SK-N-SH treated with all-trans-retinoic acid at 6 μM for 48 hours (cell line): ENCODE measurements at regions not wholly inside any gene's neighbourhood (a gene's known extent, or its start where the extent isn't known, plus 50 kb on each side); places are given as distances from the start of the nearest gene placed in this dataset.

Experiments used
- ATAC-seq: fragments of 200-7000 bp; cut with Tn5 transposase; 3 replicates; pipeline ENCODE4 v1.9.1; 2020; ENCODE audit warnings: mild to moderate bottlenecking, moderate library complexity
- ARNTL ChIP-seq: fragments of 450-650 bp; formaldehyde crosslinking; IDR thresholded peaks from 2 replicates; pipeline ENCODE4 v1.5.0; 2020; ENCODE audit warnings: low read depth, mild to moderate bottlenecking, moderate library complexity, borderline replicate concordance
- BACH2 ChIP-seq: fragments of 250-450 bp; sonication (Bioruptor Pico); IDR thresholded peaks from 2 replicates; pipeline ENCODE4 v1.9.0; 2021; ENCODE audit warnings: mild to moderate bottlenecking, borderline replicate concordance
- CREB5 ChIP-seq: fragments of 250-450 bp; sonication (Bioruptor Pico); IDR thresholded peaks from 2 replicates; pipeline ENCODE4 v1.5.1; 2020; ENCODE audit warnings: low read depth, mild to moderate bottlenecking, moderate library complexity
- CSDC2 ChIP-seq: fragments of 250-450 bp; sonication (Bioruptor Pico); IDR thresholded peaks from 2 replicates; pipeline ENCODE4 v1.5.0; 2020; ENCODE audit warnings: mild to moderate bottlenecking, moderate library complexity
- ESRRG ChIP-seq: fragments of 250-450 bp; sonication (Bioruptor Pico); IDR thresholded peaks from 2 replicates; pipeline ENCODE4 v1.6.1; 2021; ENCODE audit warnings: mild to moderate bottlenecking
- GLIS3 ChIP-seq: fragments of 250-450 bp; sonication (Bioruptor Pico); IDR thresholded peaks from 2 replicates; pipeline ENCODE4 v1.5.0; 2020; ENCODE audit warnings: mild to moderate bottlenecking, moderate library complexity
- ISL1 ChIP-seq: fragments of 250-450 bp; sonication (Bioruptor Pico); IDR thresholded peaks from 2 replicates; pipeline ENCODE4 v2.1.2; 2022; ENCODE audit warnings: mild to moderate bottlenecking, moderate library complexity
- POU6F1 ChIP-seq: fragments of 250-450 bp; sonication (Bioruptor Pico); IDR thresholded peaks from 2 replicates; pipeline ENCODE4 v1.8.0; 2021; ENCODE audit warnings: low read depth, mild to moderate bottlenecking, moderate library complexity, borderline replicate concordance
- PPARA ChIP-seq: fragments of 250-450 bp; sonication (Bioruptor Pico); IDR thresholded peaks from 2 replicates; pipeline ENCODE4 v1.5.0; 2020; ENCODE audit warnings: mild to moderate bottlenecking, borderline replicate concordance
- SNAI2 ChIP-seq: fragments of 250-450 bp; sonication (Bioruptor Pico); IDR thresholded peaks from 2 replicates; pipeline ENCODE4 v1.5.0; 2020; ENCODE audit warnings: mild to moderate bottlenecking, moderate library complexity
- TCF4 ChIP-seq: fragments of 250-450 bp; sonication (Bioruptor Pico); IDR thresholded peaks from 2 replicates; pipeline ENCODE4 v1.8.0; 2021; ENCODE audit warnings: mild to moderate bottlenecking, moderate library complexity, borderline replicate concordance
- TOX ChIP-seq: fragments of 250-450 bp; sonication (Bioruptor Pico); IDR thresholded peaks from 2 replicates; pipeline ENCODE4 v1.8.0; 2021; ENCODE audit warnings: mild to moderate bottlenecking, moderate library complexity, borderline replicate concordance
- TSHZ2 ChIP-seq: fragments of 250-450 bp; sonication (Bioruptor Pico); IDR thresholded peaks from 2 replicates; pipeline ENCODE4 v1.5.0; 2020; ENCODE audit warnings: mild to moderate bottlenecking, moderate library complexity
- ZFP3 ChIP-seq: fragments of 250-450 bp; sonication (Bioruptor Pico); IDR thresholded peaks from 2 replicates; pipeline ENCODE4 v1.5.0; 2020; ENCODE audit warnings: mild to moderate bottlenecking, moderate library complexity
- ZFP30 ChIP-seq: fragments of 450-650 bp; formaldehyde crosslinking; IDR thresholded peaks from 2 replicates; pipeline ENCODE4 v1.5.0; 2022; ENCODE audit warnings: mild to moderate bottlenecking, moderate library complexity
- ZNF565 ChIP-seq: fragments of 450-650 bp; formaldehyde crosslinking; conservative IDR thresholded peaks from 2 replicates; pipeline ENCODE4 v1.5.0; 2020; ENCODE audit warnings: low read depth, mild to moderate bottlenecking, moderate library complexity
- ZNF70 ChIP-seq: fragments of 450-650 bp; formaldehyde crosslinking; IDR thresholded peaks from 2 replicates; pipeline ENCODE4 v1.5.0; 2020; ENCODE audit warnings: mild to moderate bottlenecking, moderate library complexity
- ZNF8 ChIP-seq: fragments of 450-650 bp; formaldehyde crosslinking; IDR thresholded peaks from 2 replicates; pipeline ENCODE4 v1.5.0; 2020; ENCODE audit warnings: mild to moderate bottlenecking, moderate library complexity
- TF ChIP-seq, protein P1 (sequence below): fragments of 250-450 bp; sonication (Bioruptor Pico); IDR thresholded peaks from 2 replicates; pipeline ENCODE4 v1.8.0; 2020; ENCODE audit warnings: mild to moderate bottlenecking, moderate library complexity, borderline replicate concordance
- TF ChIP-seq, protein P2 (sequence below): fragments of 250-450 bp; sonication (Bioruptor Pico); IDR thresholded peaks from 2 replicates; pipeline ENCODE4 v1.5.1; 2021; ENCODE audit warnings: mild to moderate bottlenecking, moderate library complexity

DNA sequence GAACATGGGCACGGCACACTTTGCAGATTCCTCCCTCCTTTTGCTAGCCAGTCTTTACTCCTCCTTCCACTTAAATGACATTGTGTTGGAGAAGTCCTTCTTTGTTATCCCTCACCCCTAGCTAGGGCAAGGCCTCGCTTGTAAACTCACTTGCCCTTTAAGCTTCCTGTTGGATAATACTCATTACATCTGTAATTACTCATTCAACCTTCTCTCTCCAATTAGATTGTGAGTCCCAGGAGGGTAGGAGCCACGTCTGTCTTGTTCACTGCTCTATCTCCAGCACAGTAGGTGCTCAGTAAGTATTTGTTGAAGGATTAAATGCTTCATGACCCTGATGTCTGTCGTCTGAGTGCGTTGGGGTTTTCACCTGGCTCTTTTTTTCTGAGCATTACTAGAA is 98.7 kb upstream of the USP24 start:
- no peak for ATAC-seq
- TF ChIP-seq ZNF70 (CRISPR knock-in tag), result no peak
- no peak for TF ChIP-seq ARNTL (CRISPR knock-in tag)
- TF ChIP-seq, protein P1, sequence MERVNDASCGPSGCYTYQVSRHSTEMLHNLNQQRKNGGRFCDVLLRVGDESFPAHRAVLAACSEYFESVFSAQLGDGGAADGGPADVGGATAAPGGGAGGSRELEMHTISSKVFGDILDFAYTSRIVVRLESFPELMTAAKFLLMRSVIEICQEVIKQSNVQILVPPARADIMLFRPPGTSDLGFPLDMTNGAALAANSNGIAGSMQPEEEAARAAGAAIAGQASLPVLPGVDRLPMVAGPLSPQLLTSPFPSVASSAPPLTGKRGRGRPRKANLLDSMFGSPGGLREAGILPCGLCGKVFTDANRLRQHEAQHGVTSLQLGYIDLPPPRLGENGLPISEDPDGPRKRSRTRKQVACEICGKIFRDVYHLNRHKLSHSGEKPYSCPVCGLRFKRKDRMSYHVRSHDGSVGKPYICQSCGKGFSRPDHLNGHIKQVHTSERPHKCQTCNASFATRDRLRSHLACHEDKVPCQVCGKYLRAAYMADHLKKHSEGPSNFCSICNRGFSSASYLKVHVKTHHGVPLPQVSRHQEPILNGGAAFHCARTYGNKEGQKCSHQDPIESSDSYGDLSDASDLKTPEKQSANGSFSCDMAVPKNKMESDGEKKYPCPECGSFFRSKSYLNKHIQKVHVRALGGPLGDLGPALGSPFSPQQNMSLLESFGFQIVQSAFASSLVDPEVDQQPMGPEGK, result no peak
- TF ChIP-seq ZFP30 (CRISPR knock-in tag), result no peak
- TF ChIP-seq POU6F1, result no peak
- no peak for TF ChIP-seq ZNF565 (CRISPR knock-in tag)
- no peak for TF ChIP-seq ZNF8 (CRISPR knock-in tag)
- no peak for TF ChIP-seq CREB5 (CRISPR knock-in tag)
- TF ChIP-seq GLIS3 (CRISPR knock-in tag), result no peak
- no peak for TF ChIP-seq ZFP3 (CRISPR knock-in tag)
- TF ChIP-seq TOX (CRISPR knock-in tag), result no peak
- no peak for TF ChIP-seq PPARA (CRISPR knock-in tag)
- TF ChIP-seq ESRRG (CRISPR knock-in tag), result no peak
- no peak for TF ChIP-seq BACH2

GRCh38 chr1:55311979-55312378 is 96.8 kb upstream of the USP24 start:
- no peak for ATAC-seq
- no peak for TF ChIP-seq TCF4
- TF ChIP-seq PPARA (CRISPR knock-in tag), result no peak
- no peak for TF ChIP-seq SNAI2 (CRISPR knock-in tag)
- no peak for TF ChIP-seq CSDC2 (CRISPR knock-in tag)
- TF ChIP-seq, all 23 proteins: peak for 0

DNA sequence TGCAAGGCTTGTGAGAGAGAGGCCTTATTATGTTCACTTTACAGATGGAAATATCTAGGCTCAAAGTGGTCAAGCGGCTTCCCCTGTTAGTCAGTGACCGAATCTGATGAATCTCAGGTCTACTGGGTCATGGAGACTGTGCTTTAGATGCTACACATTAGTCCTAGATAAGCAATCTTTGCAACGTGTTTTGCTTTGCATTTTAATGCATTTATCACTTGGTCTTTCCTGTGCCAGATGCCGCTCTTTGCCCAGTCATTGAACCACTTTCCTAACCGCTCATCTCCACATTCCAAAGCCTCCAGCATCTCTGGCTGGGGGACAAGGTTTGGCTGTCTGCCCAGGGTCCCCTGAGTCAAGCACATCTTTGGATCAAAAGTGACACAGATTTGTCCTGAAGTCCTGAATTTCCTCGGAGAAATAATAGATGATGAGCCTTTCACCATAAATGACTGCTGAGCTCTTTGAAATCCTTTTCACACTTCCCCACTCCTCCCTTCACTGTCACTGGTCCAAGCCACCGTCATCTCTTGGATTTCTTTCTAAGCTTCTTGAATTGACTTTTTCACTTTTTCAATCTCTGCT is 96.0 kb upstream of the USP24 start:
- ATAC-seq, result peak; percentile 66
- TF ChIP-seq ZNF565 (CRISPR knock-in tag) (no peak), ZFP30 (CRISPR knock-in tag) (peak; percentile 66; the same call in 1 of the 2 replicates), ISL1 (peak; percentile 72), TCF4 (peak; percentile 73; the same call in 1 of the 2 replicates)
- TF ChIP-seq, protein P2, sequence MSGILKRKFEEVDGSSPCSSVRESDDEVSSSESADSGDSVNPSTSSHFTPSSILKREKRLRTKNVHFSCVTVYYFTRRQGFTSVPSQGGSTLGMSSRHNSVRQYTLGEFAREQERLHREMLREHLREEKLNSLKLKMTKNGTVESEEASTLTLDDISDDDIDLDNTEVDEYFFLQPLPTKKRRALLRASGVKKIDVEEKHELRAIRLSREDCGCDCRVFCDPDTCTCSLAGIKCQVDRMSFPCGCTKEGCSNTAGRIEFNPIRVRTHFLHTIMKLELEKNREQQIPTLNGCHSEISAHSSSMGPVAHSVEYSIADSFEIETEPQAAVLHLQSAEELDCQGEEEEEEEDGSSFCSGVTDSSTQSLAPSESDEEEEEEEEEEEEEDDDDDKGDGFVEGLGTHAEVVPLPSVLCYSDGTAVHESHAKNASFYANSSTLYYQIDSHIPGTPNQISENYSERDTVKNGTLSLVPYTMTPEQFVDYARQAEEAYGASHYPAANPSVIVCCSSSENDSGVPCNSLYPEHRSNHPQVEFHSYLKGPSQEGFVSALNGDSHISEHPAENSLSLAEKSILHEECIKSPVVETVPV (CRISPR knock-in tag), result no peak

DNA sequence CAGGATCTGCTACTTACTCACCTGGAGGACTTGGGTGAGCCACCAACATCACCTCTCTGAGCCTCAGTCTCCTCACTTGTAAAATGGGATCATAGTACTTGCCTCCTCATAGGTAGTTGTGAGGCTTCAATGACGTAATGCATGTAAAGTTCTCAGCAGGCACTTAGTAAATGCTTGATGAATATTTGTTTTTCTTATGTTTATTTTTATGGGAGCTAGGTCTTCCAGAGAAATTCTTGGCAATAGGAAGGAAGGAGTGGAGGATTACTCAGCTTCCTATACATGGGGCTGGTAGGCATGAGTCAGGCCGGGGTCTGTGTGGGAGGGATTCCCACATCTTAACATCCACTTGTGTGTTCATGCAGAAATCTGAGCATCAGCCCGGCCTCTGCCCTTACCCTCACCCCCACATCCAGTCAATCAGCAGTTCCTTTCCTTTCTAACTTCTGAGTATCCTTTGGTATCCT is 95.4 kb upstream of the USP24 start:
- ATAC-seq, result peak; percentile 97
- TF ChIP-seq ISL1, result peak; percentile 20
- no peak for TF ChIP-seq TCF4
- no peak for TF ChIP-seq TOX (CRISPR knock-in tag)
- TF ChIP-seq BACH2, result no peak
- TF ChIP-seq ARNTL (CRISPR knock-in tag), result no peak
- no peak for TF ChIP-seq TSHZ2 (CRISPR knock-in tag)
- no peak for TF ChIP-seq ZFP30 (CRISPR knock-in tag)
- peak; percentile 79; the same call in 1 of the 2 replicates for TF ChIP-seq CREB5 (CRISPR knock-in tag)
- no peak for TF ChIP-seq ZNF8 (CRISPR knock-in tag)
- TF ChIP-seq, protein P1, result no peak
- TF ChIP-seq, protein P2 (CRISPR knock-in tag), result no peak
- TF ChIP-seq ESRRG (CRISPR knock-in tag), result no peak
- no peak for TF ChIP-seq SNAI2 (CRISPR knock-in tag)
- no peak for TF ChIP-seq CSDC2 (CRISPR knock-in tag)
